Stimulated activated naive CD8-positive, alpha-beta T cell treated with anti-CD3 and anti-CD28 coated beads, Interleukin-15, Interleukin-2, amounts not matched to agents 100 ng/mL and 50 ng/mL, for 24 hours (primary cell): ENCODE measurements at regions not wholly inside any gene's neighbourhood (a gene's known extent, or its start where the extent isn't known, plus 50 kb on each side); places are given as distances from the start of the nearest gene placed in this dataset.

Experiments used
- H3K27ac Mint-ChIP-seq: one replicate; pipeline ENCODE4 v1.8.0; 2021; ENCODE audit warnings: mild to moderate bottlenecking, mixed read lengths
- H3K27me3 Mint-ChIP-seq: one replicate; pipeline ENCODE4 v1.8.0; 2021; ENCODE audit warnings: mixed read lengths
- H3K36me3 Mint-ChIP-seq: one replicate; pipeline ENCODE4 v1.8.0; 2021; ENCODE audit warnings: low read depth, mixed read lengths
- H3K4me1 Mint-ChIP-seq: one replicate; pipeline ENCODE4 v1.8.0; 2021; ENCODE audit warnings: low read depth, mixed read lengths
- H3K4me3 Mint-ChIP-seq: one replicate; pipeline ENCODE4 v1.8.0; 2021; ENCODE audit warnings: mild to moderate bottlenecking, mixed read lengths
- H3K9me3 Mint-ChIP-seq: one replicate; pipeline ENCODE4 v1.8.0; 2021; ENCODE audit warnings: mixed read lengths

DNA sequence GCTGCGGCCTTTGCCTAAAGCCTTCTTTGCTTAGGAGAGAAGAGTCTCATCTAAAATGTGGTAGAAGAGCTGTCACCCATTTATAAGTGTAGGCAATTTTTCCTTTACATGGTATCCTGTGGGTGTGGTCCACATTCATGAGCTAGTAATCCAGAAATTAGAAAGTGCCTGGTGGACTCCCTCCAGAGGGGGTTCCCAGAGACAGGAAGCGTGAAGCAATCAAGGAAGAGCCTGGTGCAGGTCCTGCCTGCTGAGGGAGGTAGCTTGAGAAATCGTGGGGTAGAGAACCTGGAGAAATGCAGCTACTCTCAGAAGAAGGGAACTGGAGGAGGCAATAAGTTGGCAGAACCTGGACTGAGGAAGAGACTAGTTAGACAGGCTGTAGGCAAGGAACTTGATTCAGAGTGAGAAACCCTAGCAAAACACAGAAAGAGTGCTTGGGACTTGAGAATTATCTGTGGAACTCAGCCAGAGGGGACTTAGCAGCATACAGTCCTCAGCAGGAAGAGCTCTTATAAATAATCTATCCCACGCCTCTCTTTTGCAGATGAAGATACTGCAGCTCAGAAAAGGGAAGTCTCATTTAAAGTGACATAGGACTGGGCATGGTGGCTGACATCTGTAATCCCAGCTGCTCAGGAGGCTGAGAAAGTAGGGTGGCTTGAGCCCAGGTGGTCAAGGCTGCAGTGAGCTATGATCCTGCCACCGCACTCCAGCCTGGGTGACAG is 182.4 kb upstream of the CCND2 start:
- Mint-ChIP-seq H3K9me3 (no peaks in the 10 kb centered on the region), H3K27me3 (no peaks in the 10 kb centered on the region), H3K36me3 (no peaks in the 10 kb centered on the region), H3K4me1 (peaks cover 5% of the 10 kb centered on the region), H3K4me3 (no peak overlapping the region), H3K27ac (peak overlapping the region; percentile 51)

- H3K4me3 Mint-ChIP-seq = no peak overlapping the region
- no peaks in the 10 kb centered on the region for H3K9me3 Mint-ChIP-seq
- no peaks in the 10 kb centered on the region for H3K36me3 Mint-ChIP-seq
Measured at GRCh38 chr12:4089956-4090355, 183.6 kb upstream of the CCND2 start.

GRCh38 chr12:4089121-4089606 is 184.4 kb upstream of the CCND2 start:
- H3K4me3 Mint-ChIP-seq = no peak overlapping the region
- no peak overlapping the region for H3K27ac Mint-ChIP-seq
- no peaks in the 10 kb centered on the region for H3K9me3 Mint-ChIP-seq
- H3K27me3 Mint-ChIP-seq = no peaks in the 10 kb centered on the region
- H3K36me3 Mint-ChIP-seq = no peaks in the 10 kb centered on the region
- peaks cover 5% of the 10 kb centered on the region for H3K4me1 Mint-ChIP-seq

More at GRCh38 chr12:4089956-4090355, 183.6 kb upstream of the CCND2 start:
- Mint-ChIP-seq H3K4me1 (peaks cover 5% of the 10 kb centered on the region), H3K27me3 (no peaks in the 10 kb centered on the region), H3K27ac (no peak overlapping the region)

DNA sequence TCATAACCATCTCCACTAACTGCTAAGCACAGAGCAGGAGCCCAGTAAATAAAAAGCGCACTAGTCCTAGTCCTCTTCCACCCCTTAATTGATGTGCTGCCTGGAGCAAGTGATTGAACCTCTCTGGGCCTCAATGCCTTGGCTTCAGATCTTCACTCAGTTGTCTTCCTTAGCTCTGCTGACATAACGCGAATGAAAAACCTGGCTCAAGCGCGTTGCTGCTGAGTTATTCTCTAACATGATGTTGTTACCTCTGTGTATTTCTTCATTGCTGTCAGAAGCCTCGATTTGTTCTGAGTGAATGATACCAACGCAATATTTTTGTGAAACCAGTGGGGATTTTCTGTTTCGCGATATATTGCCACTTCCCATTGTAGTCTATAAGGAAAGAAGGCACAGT is 185.1 kb upstream of the CCND2 start:
- no peaks in the 10 kb centered on the region for H3K27me3 Mint-ChIP-seq
- no peak overlapping the region for H3K27ac Mint-ChIP-seq
- no peaks in the 10 kb centered on the region for H3K9me3 Mint-ChIP-seq
- no peak overlapping the region for H3K4me3 Mint-ChIP-seq
- H3K36me3 Mint-ChIP-seq = no peaks in the 10 kb centered on the region
- peaks cover 5% of the 10 kb centered on the region for H3K4me1 Mint-ChIP-seq

DNA sequence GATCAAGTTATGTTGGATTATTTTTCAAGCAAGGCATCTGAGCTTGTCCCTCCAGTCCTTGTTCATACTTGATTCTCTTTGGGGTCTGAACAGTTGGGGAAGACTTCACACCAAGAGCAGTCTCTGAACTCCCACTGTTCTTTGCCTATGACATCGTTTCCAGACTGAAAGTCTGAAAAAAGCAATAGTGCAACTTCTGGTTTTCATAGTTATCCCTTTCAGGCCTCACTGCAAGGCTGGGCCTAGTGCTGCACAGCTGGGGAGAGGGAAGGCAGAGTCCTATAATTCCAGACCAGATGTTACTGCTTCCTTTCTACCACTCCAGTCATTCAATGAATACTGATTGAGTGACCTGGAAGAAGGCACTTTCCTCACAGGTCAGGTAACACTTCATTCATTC is 187.1 kb upstream of the CCND2 start:
- Mint-ChIP-seq H3K36me3 (no peaks in the 10 kb centered on the region), H3K9me3 (no peaks in the 10 kb centered on the region), H3K27ac (no peak overlapping the region), H3K4me3 (no peak overlapping the region), H3K4me1 (peaks cover 5% of the 10 kb centered on the region), H3K27me3 (no peaks in the 10 kb centered on the region)

- Mint-ChIP-seq H3K27me3 (no peaks in the 10 kb centered on the region), H3K9me3 (no peaks in the 10 kb centered on the region), H3K27ac (no peak overlapping the region), H3K4me3 (no peak overlapping the region), H3K4me1 (no peaks in the 10 kb centered on the region), H3K36me3 (no peaks in the 10 kb centered on the region)
Measured at GRCh38 chr12:4084573-4084972, 189.0 kb upstream of the CCND2 start.

DNA sequence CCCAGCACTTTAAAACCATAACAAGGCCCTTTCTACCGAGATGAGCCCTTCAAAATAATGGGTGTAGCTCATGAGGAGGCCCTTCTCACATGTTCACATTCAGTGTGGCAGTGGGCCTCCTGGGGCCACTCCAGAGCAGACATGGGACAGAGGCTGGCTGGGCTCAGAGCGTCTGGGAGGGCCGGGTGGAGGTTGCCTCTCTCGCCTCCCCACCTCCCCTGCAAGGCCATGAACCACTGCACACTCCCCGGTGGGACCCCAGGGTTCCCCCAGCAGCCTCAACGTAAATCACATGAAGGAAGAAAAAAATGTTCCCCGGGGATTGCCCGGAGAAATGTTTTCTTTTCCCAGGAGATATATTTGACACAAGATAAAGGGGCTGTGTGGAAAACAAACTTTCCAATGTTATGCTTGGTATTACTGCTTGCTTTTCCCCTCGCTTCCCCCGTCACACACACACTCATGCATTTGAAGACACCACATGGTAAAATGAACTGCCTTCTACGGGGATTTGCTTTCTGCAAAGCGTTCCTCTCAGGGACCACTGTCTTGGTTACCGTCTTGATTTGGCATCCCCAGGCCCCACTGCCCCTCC is 190.7 kb upstream of the CCND2 start:
- H3K4me1 Mint-ChIP-seq = peaks cover 2% of the 10 kb centered on the region
- H3K36me3 Mint-ChIP-seq = no peaks in the 10 kb centered on the region
- H3K9me3 Mint-ChIP-seq = no peaks in the 10 kb centered on the region
- no peaks in the 10 kb centered on the region for H3K27me3 Mint-ChIP-seq
- H3K27ac Mint-ChIP-seq = no peak overlapping the region
- no peak overlapping the region for H3K4me3 Mint-ChIP-seq

GRCh38 chr12:4080213-4080612 is 193.3 kb upstream of the CCND2 start:
- Mint-ChIP-seq H3K9me3 (no peaks in the 10 kb centered on the region), H3K4me1 (peaks cover 9% of the 10 kb centered on the region), H3K27ac (no peak overlapping the region), H3K4me3 (no peak overlapping the region), H3K27me3 (no peaks in the 10 kb centered on the region), H3K36me3 (peaks cover 5% of the 10 kb centered on the region)

GRCh38 chr12:4074129-4074528 is 199.4 kb upstream of the CCND2 start:
- Mint-ChIP-seq H3K9me3 (no peaks in the 10 kb centered on the region), H3K36me3 (peaks cover 5% of the 10 kb centered on the region), H3K27ac (no peak overlapping the region), H3K4me3 (no peak overlapping the region), H3K4me1 (peaks cover 13% of the 10 kb centered on the region), H3K27me3 (no peaks in the 10 kb centered on the region)

DNA sequence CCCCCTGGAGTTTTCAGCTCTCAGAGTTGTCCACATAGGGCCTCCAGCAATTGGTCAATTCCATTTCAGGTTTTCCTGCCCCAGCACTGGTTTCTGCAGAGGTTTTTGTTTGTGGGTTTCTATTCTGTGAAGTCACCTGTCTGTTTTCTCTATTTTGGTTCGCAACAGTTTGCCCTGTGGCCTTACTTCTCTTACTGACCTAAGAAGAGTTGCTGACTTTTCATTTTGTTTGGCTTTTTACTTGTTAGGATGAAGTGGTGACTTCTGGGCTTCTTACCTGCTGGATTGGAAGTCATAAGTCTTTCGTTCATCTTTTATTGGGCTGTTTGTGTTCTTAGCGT is 196.4 kb upstream of the PARP11 start:
- Mint-ChIP-seq H3K4me3 (no peak overlapping the region), H3K27ac (no peak overlapping the region), H3K36me3 (no peaks in the 10 kb centered on the region), H3K9me3 (no peaks in the 10 kb centered on the region), H3K27me3 (no peaks in the 10 kb centered on the region), H3K4me1 (peaks cover 6% of the 10 kb centered on the region)

DNA sequence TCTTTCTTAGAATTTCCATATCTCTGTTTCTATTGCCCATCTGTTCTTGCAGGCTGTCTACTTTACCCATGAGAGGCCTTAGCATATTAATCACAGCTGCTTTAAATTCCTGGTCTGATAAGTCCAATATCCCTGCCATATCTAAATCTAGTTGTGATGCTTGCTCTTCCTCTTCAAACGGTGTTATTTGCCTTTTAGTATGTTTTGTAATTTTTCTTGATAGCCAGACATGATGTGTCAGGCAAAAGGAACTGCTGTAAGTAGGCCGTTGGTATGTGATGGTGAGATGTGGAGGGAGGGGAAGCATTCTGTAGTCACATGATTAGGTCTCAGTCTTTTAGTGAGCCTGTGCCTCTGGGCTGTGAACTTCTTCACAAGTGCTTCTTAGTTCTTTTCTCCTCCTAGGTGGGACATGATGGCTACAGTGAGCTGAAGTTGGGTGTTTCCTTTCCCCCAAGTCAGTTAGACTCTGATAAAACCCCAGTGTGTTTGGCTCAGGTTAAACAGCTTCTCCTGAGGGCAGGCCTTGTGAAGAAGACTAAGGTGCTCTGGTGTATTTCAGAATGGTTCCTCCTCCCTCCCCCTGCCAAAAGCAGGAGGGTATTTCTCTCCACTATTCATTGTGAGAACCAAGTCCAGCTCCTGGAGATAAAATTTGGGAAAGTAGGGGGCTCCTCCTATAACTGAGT is 195.9 kb upstream of the PARP11 start:
- no peaks in the 10 kb centered on the region for H3K27me3 Mint-ChIP-seq
- no peak overlapping the region for H3K4me3 Mint-ChIP-seq
- H3K36me3 Mint-ChIP-seq = no peaks in the 10 kb centered on the region
- H3K9me3 Mint-ChIP-seq = no peaks in the 10 kb centered on the region
- H3K4me1 Mint-ChIP-seq = peaks cover 9% of the 10 kb centered on the region
- no peak overlapping the region for H3K27ac Mint-ChIP-seq

GRCh38 chr12:4064008-4064407 is 190.8 kb upstream of the PARP11 start:
- Mint-ChIP-seq H3K27me3 (no peaks in the 10 kb centered on the region), H3K4me1 (peaks cover 12% of the 10 kb centered on the region), H3K9me3 (no peaks in the 10 kb centered on the region), H3K27ac (peak overlapping the region; percentile 19), H3K36me3 (no peaks in the 10 kb centered on the region), H3K4me3 (no peak overlapping the region)

DNA sequence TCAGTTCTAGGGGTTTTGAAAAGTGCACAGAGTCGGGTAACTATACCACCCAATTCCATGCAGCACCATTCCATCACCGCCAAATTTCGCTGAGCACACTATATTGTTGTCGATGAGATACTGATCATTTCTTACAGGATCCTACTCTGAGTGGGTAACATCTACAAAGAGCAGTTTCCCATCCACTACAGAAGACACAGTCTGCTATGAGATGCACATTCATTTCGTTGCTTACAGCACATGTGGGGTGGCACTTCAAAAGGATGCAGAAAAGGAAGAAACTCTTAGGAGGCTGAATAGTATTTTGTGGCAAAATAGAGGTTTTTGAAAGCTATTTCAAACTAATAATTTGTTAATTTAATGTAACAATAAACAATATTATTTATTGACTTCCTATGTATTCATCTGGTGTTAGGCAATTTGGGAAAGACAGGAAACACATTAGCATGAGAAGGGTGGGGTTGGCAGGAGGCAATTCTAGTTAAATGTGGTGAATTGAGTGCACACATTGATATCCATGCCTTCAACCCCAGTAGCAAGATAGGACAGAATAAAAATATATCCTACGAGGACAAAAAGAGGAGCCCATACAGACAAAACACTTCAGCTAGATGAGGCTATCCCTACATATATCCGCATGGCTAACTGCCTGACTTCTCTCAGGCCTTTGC is 186.8 kb upstream of the PARP11 start:
- Mint-ChIP-seq H3K9me3 (no peaks in the 10 kb centered on the region), H3K27me3 (no peaks in the 10 kb centered on the region), H3K4me1 (peaks cover 30% of the 10 kb centered on the region), H3K27ac (no peak overlapping the region), H3K4me3 (no peak overlapping the region), H3K36me3 (no peaks in the 10 kb centered on the region)

DNA sequence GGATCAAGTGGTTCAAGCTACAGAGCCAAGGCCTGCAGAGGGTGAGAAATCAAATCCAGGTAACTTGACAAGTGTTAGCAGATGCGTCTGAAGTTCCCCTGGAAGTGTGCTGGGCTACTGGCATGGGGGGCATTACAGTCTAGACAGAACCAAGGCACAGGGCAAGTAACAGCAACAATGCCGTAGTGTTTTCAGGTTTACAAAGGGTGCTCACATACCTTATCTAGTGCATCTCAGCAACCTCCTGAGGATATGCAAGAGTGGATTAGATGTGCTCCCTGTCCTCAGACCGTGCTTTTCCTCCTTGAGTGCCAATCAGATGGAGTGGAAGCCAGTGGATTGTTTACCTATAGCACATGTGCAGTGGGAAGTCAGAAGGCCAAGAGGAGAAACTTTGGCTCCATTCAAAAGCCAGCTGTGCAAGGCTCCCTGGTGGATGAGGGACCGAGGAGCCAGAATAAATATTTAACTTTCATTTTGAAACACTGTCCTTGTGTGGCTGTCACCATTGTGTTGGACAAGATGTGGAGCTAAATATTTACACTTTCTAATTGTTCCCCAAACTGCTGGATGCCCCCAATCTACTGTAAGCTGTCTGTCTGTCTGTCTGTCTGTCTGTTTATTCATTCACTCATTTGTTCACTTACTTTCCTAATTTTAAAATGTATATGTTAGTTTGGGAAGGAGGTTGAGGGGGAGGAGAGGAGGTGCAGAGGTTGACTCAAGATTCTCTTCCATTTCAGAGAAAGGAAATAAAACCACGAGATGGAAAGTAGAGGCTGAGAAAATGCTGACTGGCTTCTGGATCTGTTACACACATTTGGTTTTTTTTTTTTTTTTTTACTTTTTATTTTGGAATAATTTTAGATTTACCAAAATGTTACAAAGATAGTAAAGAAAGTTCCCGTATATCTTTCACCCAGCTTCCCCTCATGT is 184.0 kb upstream of the PARP11 start:
- Mint-ChIP-seq H3K36me3 (no peaks in the 10 kb centered on the region), H3K27ac (peak overlapping the region; percentile 1), H3K27me3 (no peaks in the 10 kb centered on the region), H3K9me3 (no peaks in the 10 kb centered on the region), H3K4me3 (peak overlapping the region; percentile 33), H3K4me1 (peaks cover 19% of the 10 kb centered on the region)
